IMR-90 (cell line): ENCODE measurements at regions not wholly inside any gene's neighbourhood (a gene's known extent, or its start where the extent isn't known, plus 50 kb on each side); places are given as distances from the start of the nearest gene placed in this dataset.

ENCODE experiments used
- ATAC-seq: fragments of 200-7000 bp; cut with Tn5 transposase; 2 replicates; pipeline ENCODE4 v1.9.1; 2020; ENCODE audit warnings: low read depth, mild to moderate bottlenecking, moderate library complexity
- BruUV-seq: library from RNA; stranded (reverse); fragments of 400-500 nt; replicated peaks from 2 replicates; lab custom pipeline; 2021; lab: Mats Ljungman, UMichigan
- CTCF ChIA-PET: fragments of 300-600 bp; formaldehyde crosslinking; extraction: SDS; loops from one replicate; lab custom pipeline; 2021; ENCODE audit warnings: antibody characterized with exemption; lab: Yijun Ruan, JAX
- POLR2A ChIA-PET: fragments of 300-600 bp; sonication (Branson Sonifier 250); formaldehyde crosslinking; loops from one replicate; lab custom pipeline; 2022; ENCODE audit warnings: antibody characterized with exemption; ENCODE audit not compliant: unreplicated experiment; lab: Charles Lee
- DNase-seq: peaks from one replicate; pipeline ENCODE4 v3.0.0; 2013
- H2AFZ ChIP-seq: replicated peaks from 2 replicates; pipeline ENCODE3; 2013; ENCODE audit warnings: low read length, mild to moderate bottlenecking; ENCODE audit not compliant: poor library complexity
- H2AK5ac ChIP-seq: 2 replicates; pipeline ENCODE4 v1.6.1; 2013; ENCODE audit warnings: low read depth, low read length, inconsistent platforms
- H2AK9ac ChIP-seq: replicated peaks from 2 replicates; pipeline ENCODE3; 2013; ENCODE audit warnings: mild to moderate bottlenecking, low read depth, low read length, moderate library complexity; ENCODE audit not compliant: poor library complexity
- H2BK120ac ChIP-seq: 2 replicates; pipeline ENCODE4 v1.6.1; 2013; ENCODE audit warnings: low read depth, low read length, inconsistent platforms
- H2BK15ac ChIP-seq: 3 replicates; pipeline ENCODE4 v1.6.1; 2013; ENCODE audit warnings: low read depth, low read length, inconsistent platforms
- H2BK20ac ChIP-seq: 2 replicates; pipeline ENCODE4 v1.6.1; 2013; ENCODE audit warnings: low read depth, mild to moderate bottlenecking, inconsistent platforms, low read length, moderate library complexity
- H2BK5ac ChIP-seq: 2 replicates; pipeline ENCODE4 v1.6.1; 2013; ENCODE audit warnings: mild to moderate bottlenecking, low read depth, low read length, inconsistent platforms; ENCODE audit not compliant: poor library complexity, severe bottlenecking
- H3K14ac ChIP-seq: replicated peaks from 2 replicates; pipeline ENCODE4 v1.6.1; 2013; ENCODE audit warnings: low read depth, low read length, inconsistent platforms
- H3K18ac ChIP-seq: 2 replicates; pipeline ENCODE4 v1.6.1; 2013; ENCODE audit warnings: low read depth, low read length, control low read depth
- H3K23ac ChIP-seq: 2 replicates; pipeline ENCODE4 v1.6.1; 2013; ENCODE audit warnings: low read depth, low read length, inconsistent platforms
- H3K27ac ChIP-seq: 2 replicates; pipeline ENCODE4 v1.5.1; 2013; ENCODE audit warnings: mild to moderate bottlenecking, control low read depth, low read length; ENCODE audit not compliant: insufficient read depth
- H3K27me3 ChIP-seq: 2 replicates; pipeline ENCODE4 v1.6.1; 2013; ENCODE audit warnings: low read length; ENCODE audit not compliant: control insufficient read depth, insufficient read depth
- H3K36me3 ChIP-seq: 2 replicates; pipeline ENCODE4 v1.6.1; 2013; ENCODE audit warnings: low read length, mixed read lengths; ENCODE audit not compliant: control insufficient read depth, insufficient read depth
- H3K4ac ChIP-seq: 2 replicates; pipeline ENCODE4 v1.6.1; 2013; ENCODE audit warnings: low read depth, low read length, inconsistent platforms
- H3K4me1 ChIP-seq: 2 replicates; pipeline ENCODE4 v1.6.1; 2013; ENCODE audit warnings: low read length, mixed read lengths; ENCODE audit not compliant: control insufficient read depth, insufficient read depth
- H3K4me2 ChIP-seq: 2 replicates; pipeline ENCODE4 v1.6.1; 2013; ENCODE audit warnings: low read depth, mild to moderate bottlenecking, control low read depth, low read length, moderate library complexity
- H3K4me3 ChIP-seq: 2 replicates; pipeline ENCODE4 v1.5.1; 2013; ENCODE audit warnings: low read depth, mild to moderate bottlenecking, control low read depth, low read length, moderate library complexity; ENCODE audit not compliant: insufficient read depth
- H3K56ac ChIP-seq: 2 replicates; pipeline ENCODE4 v1.6.1; 2013; ENCODE audit warnings: low read length, inconsistent platforms; ENCODE audit not compliant: insufficient read depth; ENCODE audit errors: extremely low read depth
- H3K79me1 ChIP-seq, 2 experiments: 2 replicates each; pipeline ENCODE4 v1.6.1; 2013; ENCODE audit warnings: low read length in 2 of 2, inconsistent platforms in 1 of 2, low read depth in 1 of 2
- H3K9ac ChIP-seq: 2 replicates; pipeline ENCODE4 v1.6.1; 2013; ENCODE audit warnings: low read depth, low read length, control low read depth
- H3K9me1 ChIP-seq: 2 replicates; pipeline ENCODE4 v1.6.1; 2013; ENCODE audit warnings: low read length, inconsistent platforms; ENCODE audit not compliant: insufficient read depth
- H3K9me3 ChIP-seq: 2 replicates; pipeline ENCODE4 v1.6.1; 2013; ENCODE audit warnings: low read length; ENCODE audit not compliant: control insufficient read depth, insufficient read depth
- H4K20me1 ChIP-seq: 2 replicates; pipeline ENCODE4 v1.6.1; 2013; ENCODE audit warnings: low read length, inconsistent platforms; ENCODE audit not compliant: insufficient read depth
- H4K5ac ChIP-seq: 2 replicates; pipeline ENCODE4 v1.6.1; 2013; ENCODE audit warnings: mild to moderate bottlenecking, low read depth, low read length, control low read depth
- H4K8ac ChIP-seq, 2 experiments: 2 replicates each; pipeline ENCODE4 v1.6.1; 2013; ENCODE audit warnings: low read depth in 2 of 2, low read length in 2 of 2, control low read depth in 1 of 2, inconsistent platforms in 1 of 2
- H4K91ac ChIP-seq: 2 replicates; pipeline ENCODE4 v1.6.1; 2013; ENCODE audit warnings: low read depth, low read length, inconsistent platforms; ENCODE audit not compliant: insufficient read depth
- BHLHE40 ChIP-seq: fragments of 150-350 bp; IDR thresholded peaks from 2 replicates; pipeline ENCODE4 v1.6.1; 2016; ENCODE audit warnings: mild to moderate bottlenecking, low read depth, low read length
- CEBPB ChIP-seq: IDR thresholded peaks from 2 replicates; pipeline ENCODE4 v1.6.1; 2012; ENCODE audit warnings: low read depth, low read length, improper control_type of control experiment
- FOS ChIP-seq: fragments of 150-350 bp; IDR thresholded peaks from 2 replicates; pipeline ENCODE4 v1.6.1; 2016; ENCODE audit warnings: low read depth, low read length
- MAFK ChIP-seq: IDR thresholded peaks from 2 replicates; pipeline ENCODE4 v1.6.1; 2012; ENCODE audit warnings: low read depth, low read length, improper control_type of control experiment
- MXI1 ChIP-seq: IDR thresholded peaks from 2 replicates; pipeline ENCODE4 v1.6.1; 2012; ENCODE audit warnings: low read depth, mild to moderate bottlenecking, low read length, moderate library complexity, borderline replicate concordance
- POLR2A ChIP-seq: IDR thresholded peaks from 2 replicates; pipeline ENCODE4 v1.6.1; 2012; ENCODE audit warnings: mild to moderate bottlenecking, low read depth, low read length
- RAD21 ChIP-seq: IDR thresholded peaks from 2 replicates; pipeline ENCODE4 v1.6.1; 2012; ENCODE audit warnings: low read length, improper control_type of control experiment
- RCOR1 ChIP-seq: IDR thresholded peaks from 2 replicates; pipeline ENCODE4 v1.6.1; 2012; ENCODE audit warnings: mild to moderate bottlenecking, low read length, improper control_type of control experiment; ENCODE audit not compliant: insufficient replicate concordance
- RFX5 ChIP-seq: IDR thresholded peaks from 2 replicates; pipeline ENCODE4 v1.8.0; 2012; ENCODE audit warnings: low read depth, mild to moderate bottlenecking, low read length, moderate library complexity
- SMC3 ChIP-seq: fragments of 150-350 bp; IDR thresholded peaks from 2 replicates; pipeline ENCODE4 v1.6.1; 2016; ENCODE audit warnings: low read depth, mild to moderate bottlenecking, antibody characterized with exemption, low read length, moderate library complexity
- WGBS, 2 experiments: methylation state at CpG; one replicate each; pipeline versions ENCODE4 v1.1.5 to v1.1.7; 2013; ENCODE audit warnings: missing lambda C conversion rate in 2 of 2; ENCODE audit not compliant: insufficient read length in 1 of 2; ENCODE audit errors: extremely low coverage in 2 of 2; 5-methylcytosine and 5-hydroxymethylcytosine counted together
- dilution Hi-C: fragments of 300-500 bp; cut with HindIII; formaldehyde crosslinking; loops from one replicate; pipeline ENCODE4 v1.14.3; 2018; ENCODE audit warnings: low sequenced_read_pairs; ENCODE audit not compliant: unreplicated experiment
- in situ Hi-C: fragments of 300-500 bp; cut with MboI; formaldehyde crosslinking; loops from 3 replicates; pipeline ENCODE4 v1.14.3; 2019; ENCODE audit warnings: low sequenced_read_pairs, inconsistent platforms, mixed read lengths
- intact Hi-C: fragments of 100-400 bp; cut with micrococcal nuclease; formaldehyde crosslinking; loops from 2 replicates; pipeline ENCODE4 v1.10.0; 2022
- TF ChIP-seq, protein P1 (sequence below): conservative IDR thresholded peaks from 2 replicates; pipeline ENCODE4 v1.5.1; 2012; ENCODE audit warnings: mild to moderate bottlenecking, low read depth, low read length, improper control_type of control experiment
- TF ChIP-seq, protein P2 (sequence below): fragments of 150-350 bp; IDR thresholded peaks from 2 replicates; pipeline ENCODE4 v1.6.1; 2016; ENCODE audit warnings: low read depth, mild to moderate bottlenecking, low read length, moderate library complexity, borderline replicate concordance
- TF ChIP-seq, protein P3 (sequence below): fragments of 150-350 bp; IDR thresholded peaks from 2 replicates; pipeline ENCODE4 v1.6.1; 2017; ENCODE audit warnings: mild to moderate bottlenecking, antibody characterized with exemption, low read length, low read depth

DNA sequence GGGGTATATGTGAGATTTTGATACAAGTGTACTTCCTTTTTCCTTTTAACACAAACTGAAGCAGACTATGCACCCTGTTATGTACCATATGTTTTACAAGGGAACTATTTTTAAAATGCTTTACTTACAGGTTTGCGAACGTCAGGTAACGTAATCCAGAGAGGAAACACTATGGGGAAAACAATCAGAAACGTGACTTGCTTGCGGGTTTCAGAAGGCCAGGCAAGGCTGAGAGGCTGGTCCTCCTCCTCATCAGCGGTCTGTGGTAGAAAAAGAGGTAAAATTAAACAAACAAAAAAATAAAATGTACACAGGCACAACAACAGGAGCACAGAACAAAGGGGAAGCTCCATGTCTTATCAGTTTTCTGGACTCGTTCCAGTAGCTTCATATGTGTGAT is 141.2 kb downstream of the ACER2 start:
- H3K4me3 ChIP-seq, result no peak overlapping the region
- no peaks in the 10 kb centered on the region for H3K4me1 ChIP-seq
- H2AK9ac ChIP-seq, result no peak overlapping the region
- no peak overlapping the region for H3K4ac ChIP-seq
- H4K20me1 ChIP-seq, result no peaks in the 10 kb centered on the region
- H4K5ac ChIP-seq, result no peak overlapping the region
- no peak overlapping the region for H3K56ac ChIP-seq
- H3K18ac ChIP-seq, result no peak overlapping the region
- ATAC-seq, result no peak
- H3K79me1 ChIP-seq, result no peaks in the 10 kb centered on the region
- DNase-seq, result no peak
- dilution Hi-C loops, result no loop called here
- H2BK15ac ChIP-seq, result no peak overlapping the region
- H2BK5ac ChIP-seq, result no peak overlapping the region
- H3K9me1 ChIP-seq, result no peaks in the 10 kb centered on the region
- H3K27ac ChIP-seq, result no peak overlapping the region
- H2BK120ac ChIP-seq, result no peak overlapping the region
- CTCF ChIA-PET, result interaction anchor here (0.6 kb wide), 1 partner anchor 46 kb away, joined by 4 read pairs; no protein-coding TSS in a partner anchor
- no peaks in the 10 kb centered on the region for H3K36me3 ChIP-seq
- no peak for TF ChIP-seq CEBPB
- TF ChIP-seq FOS, result no peak
- TF ChIP-seq MXI1, result no peak
- TF ChIP-seq, protein P1, sequence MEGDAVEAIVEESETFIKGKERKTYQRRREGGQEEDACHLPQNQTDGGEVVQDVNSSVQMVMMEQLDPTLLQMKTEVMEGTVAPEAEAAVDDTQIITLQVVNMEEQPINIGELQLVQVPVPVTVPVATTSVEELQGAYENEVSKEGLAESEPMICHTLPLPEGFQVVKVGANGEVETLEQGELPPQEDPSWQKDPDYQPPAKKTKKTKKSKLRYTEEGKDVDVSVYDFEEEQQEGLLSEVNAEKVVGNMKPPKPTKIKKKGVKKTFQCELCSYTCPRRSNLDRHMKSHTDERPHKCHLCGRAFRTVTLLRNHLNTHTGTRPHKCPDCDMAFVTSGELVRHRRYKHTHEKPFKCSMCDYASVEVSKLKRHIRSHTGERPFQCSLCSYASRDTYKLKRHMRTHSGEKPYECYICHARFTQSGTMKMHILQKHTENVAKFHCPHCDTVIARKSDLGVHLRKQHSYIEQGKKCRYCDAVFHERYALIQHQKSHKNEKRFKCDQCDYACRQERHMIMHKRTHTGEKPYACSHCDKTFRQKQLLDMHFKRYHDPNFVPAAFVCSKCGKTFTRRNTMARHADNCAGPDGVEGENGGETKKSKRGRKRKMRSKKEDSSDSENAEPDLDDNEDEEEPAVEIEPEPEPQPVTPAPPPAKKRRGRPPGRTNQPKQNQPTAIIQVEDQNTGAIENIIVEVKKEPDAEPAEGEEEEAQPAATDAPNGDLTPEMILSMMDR, result no peak
- TF ChIP-seq SMC3, result no peak
- no peak for TF ChIP-seq POLR2A
- no peak for TF ChIP-seq BHLHE40
- TF ChIP-seq RCOR1, result no peak
- TF ChIP-seq, protein P2, sequence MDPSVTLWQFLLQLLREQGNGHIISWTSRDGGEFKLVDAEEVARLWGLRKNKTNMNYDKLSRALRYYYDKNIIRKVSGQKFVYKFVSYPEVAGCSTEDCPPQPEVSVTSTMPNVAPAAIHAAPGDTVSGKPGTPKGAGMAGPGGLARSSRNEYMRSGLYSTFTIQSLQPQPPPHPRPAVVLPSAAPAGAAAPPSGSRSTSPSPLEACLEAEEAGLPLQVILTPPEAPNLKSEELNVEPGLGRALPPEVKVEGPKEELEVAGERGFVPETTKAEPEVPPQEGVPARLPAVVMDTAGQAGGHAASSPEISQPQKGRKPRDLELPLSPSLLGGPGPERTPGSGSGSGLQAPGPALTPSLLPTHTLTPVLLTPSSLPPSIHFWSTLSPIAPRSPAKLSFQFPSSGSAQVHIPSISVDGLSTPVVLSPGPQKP, result no peak
- no peak for TF ChIP-seq RAD21
- TF ChIP-seq, protein P3, sequence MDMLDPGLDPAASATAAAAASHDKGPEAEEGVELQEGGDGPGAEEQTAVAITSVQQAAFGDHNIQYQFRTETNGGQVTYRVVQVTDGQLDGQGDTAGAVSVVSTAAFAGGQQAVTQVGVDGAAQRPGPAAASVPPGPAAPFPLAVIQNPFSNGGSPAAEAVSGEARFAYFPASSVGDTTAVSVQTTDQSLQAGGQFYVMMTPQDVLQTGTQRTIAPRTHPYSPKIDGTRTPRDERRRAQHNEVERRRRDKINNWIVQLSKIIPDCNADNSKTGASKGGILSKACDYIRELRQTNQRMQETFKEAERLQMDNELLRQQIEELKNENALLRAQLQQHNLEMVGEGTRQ, result no peak
- no peak for TF ChIP-seq MAFK
- TF ChIP-seq RFX5, result no peak
- intact Hi-C loops, result no loop called here
- POLR2A ChIA-PET, result no interaction called here
- H3K9me3 ChIP-seq, result no peaks in the 10 kb centered on the region; the same call in 1 of the 2 replicates
- no peak overlapping the region for H2AK5ac ChIP-seq
- no peak overlapping the region for H3K9ac ChIP-seq
- no peak overlapping the region for H3K14ac ChIP-seq
- H3K27me3 ChIP-seq, result no peaks in the 10 kb centered on the region
- H3K23ac ChIP-seq, result no peak overlapping the region
- no peak overlapping the region for H4K8ac ChIP-seq
- no peak overlapping the region for H2AFZ ChIP-seq
- H2BK20ac ChIP-seq, result no peak overlapping the region
- WGBS, 2 experiments, result 83% methylated on average over 4 of the region's 7 CpGs; no CpG with 5 or more reads in 1 of the 2 experiments
- BruUV-seq, result no TSS peak
- H3K4me2 ChIP-seq, result no peak overlapping the region
- no peak overlapping the region for H4K91ac ChIP-seq
- in situ Hi-C loops, result no loop called here
